AG10803 (cell line): ENCODE measurements at regions not wholly inside any gene's neighbourhood (a gene's known extent, or its start where the extent isn't known, plus 50 kb on each side); places are given as distances from the start of the nearest gene placed in this dataset.

ENCODE experiments used
- DNase-seq: peaks from one replicate; pipeline ENCODE4 v3.0.0; 2010; ENCODE audit warnings: low read depth
- H3K4me3 ChIP-seq: 2 replicates; pipeline ENCODE4 v1.5.1; 2011; ENCODE audit warnings: mild to moderate bottlenecking, low read length, control low read depth
- TF ChIP-seq, protein P1 (sequence below): conservative IDR thresholded peaks from 2 replicates; pipeline ENCODE4 v1.5.1; 2011; ENCODE audit warnings: mild to moderate bottlenecking, low read length, control low read depth, inconsistent platforms

DNA sequence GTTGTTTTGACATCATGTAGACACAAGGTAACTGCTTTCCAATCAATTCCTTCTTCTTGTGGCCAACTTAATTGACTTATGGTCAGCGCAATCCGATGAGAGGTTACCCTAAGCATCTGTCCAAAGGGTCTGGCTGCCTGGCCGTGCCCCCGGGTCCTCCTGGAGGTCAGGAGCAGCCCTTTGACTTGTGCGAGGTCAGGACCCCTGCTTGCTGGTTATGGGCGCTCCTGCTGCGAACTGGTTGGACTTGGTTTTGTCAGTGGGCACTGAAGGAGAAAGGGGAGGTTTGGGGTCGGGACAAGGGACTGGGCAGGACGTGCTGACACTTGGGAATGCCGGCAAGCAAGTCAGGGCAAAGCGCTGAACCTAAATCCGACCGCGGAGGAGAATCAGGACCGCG lies 215.6 kb downstream of the QKI start:
- TF ChIP-seq, protein P1, sequence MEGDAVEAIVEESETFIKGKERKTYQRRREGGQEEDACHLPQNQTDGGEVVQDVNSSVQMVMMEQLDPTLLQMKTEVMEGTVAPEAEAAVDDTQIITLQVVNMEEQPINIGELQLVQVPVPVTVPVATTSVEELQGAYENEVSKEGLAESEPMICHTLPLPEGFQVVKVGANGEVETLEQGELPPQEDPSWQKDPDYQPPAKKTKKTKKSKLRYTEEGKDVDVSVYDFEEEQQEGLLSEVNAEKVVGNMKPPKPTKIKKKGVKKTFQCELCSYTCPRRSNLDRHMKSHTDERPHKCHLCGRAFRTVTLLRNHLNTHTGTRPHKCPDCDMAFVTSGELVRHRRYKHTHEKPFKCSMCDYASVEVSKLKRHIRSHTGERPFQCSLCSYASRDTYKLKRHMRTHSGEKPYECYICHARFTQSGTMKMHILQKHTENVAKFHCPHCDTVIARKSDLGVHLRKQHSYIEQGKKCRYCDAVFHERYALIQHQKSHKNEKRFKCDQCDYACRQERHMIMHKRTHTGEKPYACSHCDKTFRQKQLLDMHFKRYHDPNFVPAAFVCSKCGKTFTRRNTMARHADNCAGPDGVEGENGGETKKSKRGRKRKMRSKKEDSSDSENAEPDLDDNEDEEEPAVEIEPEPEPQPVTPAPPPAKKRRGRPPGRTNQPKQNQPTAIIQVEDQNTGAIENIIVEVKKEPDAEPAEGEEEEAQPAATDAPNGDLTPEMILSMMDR, result no peak
- no peak for DNase-seq
- no peak overlapping the region for H3K4me3 ChIP-seq
